Parathyroid adenoma (tissue), 2 donors: ENCODE measurements at regions not wholly inside any gene's neighbourhood (a gene's known extent, or its start where the extent isn't known, plus 50 kb on each side); places are given as distances from the start of the nearest gene placed in this dataset.

Experiments
- H2AFZ ChIP-seq: fragments of 300-600 bp; sonication (generic); one replicate; pipeline ENCODE4 v1.7.0; 2017; ENCODE audit warnings: antibody characterized with exemption, mild to moderate bottlenecking
- H3K27ac ChIP-seq: fragments of 300-600 bp; sonication (generic); one replicate; pipeline ENCODE4 v1.7.0; 2017
- H3K27me3 ChIP-seq: fragments of 300-600 bp; sonication (generic); one replicate; pipeline ENCODE4 v1.7.0; 2017; ENCODE audit warnings: low read length; ENCODE audit not compliant: control insufficient read depth, insufficient read depth
- H3K36me3 ChIP-seq: fragments of 300-600 bp; sonication (generic); one replicate; pipeline ENCODE4 v1.7.0; 2017; ENCODE audit warnings: low read length; ENCODE audit not compliant: control insufficient read depth, insufficient read depth
- H3K4me1 ChIP-seq: fragments of 300-600 bp; sonication (generic); one replicate; pipeline ENCODE4 v1.7.0; 2017; ENCODE audit warnings: control low read depth
- H3K4me2 ChIP-seq: fragments of 300-600 bp; sonication (generic); one replicate; pipeline ENCODE4 v1.7.0; 2017; ENCODE audit warnings: low read length
- H3K4me3 ChIP-seq: fragments of 300-600 bp; sonication (generic); one replicate; pipeline ENCODE4 v1.7.0; 2017; ENCODE audit warnings: low read depth, low read length
- H3K79me2 ChIP-seq: fragments of 300-600 bp; sonication (generic); one replicate; pipeline ENCODE4 v1.7.0; 2017; ENCODE audit warnings: control low read depth
- H3K9ac ChIP-seq: fragments of 300-600 bp; sonication (generic); one replicate; pipeline ENCODE4 v1.7.0; 2017; ENCODE audit warnings: mild to moderate bottlenecking
- H3K9me3 ChIP-seq: fragments of 300-600 bp; sonication (generic); one replicate; pipeline ENCODE4 v1.7.0; 2017; ENCODE audit warnings: low read length; ENCODE audit not compliant: control insufficient read depth
- CTCF ChIP-seq: fragments of 300-600 bp; sonication (generic); IDR thresholded peaks from one replicate; pipeline ENCODE4 v1.7.0; 2017; ENCODE audit warnings: antibody characterized with exemption, mild to moderate bottlenecking
- donor health status: primary hyperparathyroidism.

DNA sequence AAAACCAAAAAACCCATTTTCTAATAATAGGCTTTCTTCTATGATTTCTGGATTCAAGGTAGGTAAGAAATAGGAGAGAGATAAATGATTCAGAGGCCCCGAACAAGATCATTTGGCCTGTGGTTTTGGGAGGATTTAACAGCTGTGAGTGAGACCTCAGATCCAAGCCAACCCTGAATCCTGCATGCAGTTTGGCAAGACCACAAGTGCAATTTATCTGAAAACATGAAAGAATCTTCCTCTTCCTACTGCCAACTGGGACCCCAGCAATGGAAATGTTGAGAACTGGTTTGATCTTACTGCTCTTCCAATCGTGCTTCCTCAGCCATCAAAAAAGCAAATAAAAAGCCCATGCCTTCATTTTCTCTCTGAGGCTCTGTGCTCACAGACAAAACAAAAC lies 519.7 kb upstream of the TBX3 start:
- no peak for TF ChIP-seq CTCF
- H3K4me1 ChIP-seq = no peaks in the 10 kb centered on the region

GRCh38 chr12:115201966-115202365 lies 518.0 kb upstream of the TBX3 start:
- H3K27ac ChIP-seq = no peak overlapping the region
- H3K9me3 ChIP-seq = no peaks in the 10 kb centered on the region
- no peak overlapping the region for H3K4me2 ChIP-seq
- H3K79me2 ChIP-seq = no peaks in the 10 kb centered on the region
- H3K4me1 ChIP-seq = no peaks in the 10 kb centered on the region
- H3K9ac ChIP-seq = no peak overlapping the region
- H3K36me3 ChIP-seq = no peaks in the 10 kb centered on the region
- no peaks in the 10 kb centered on the region for H3K27me3 ChIP-seq
- H2AFZ ChIP-seq = no peak overlapping the region
- TF ChIP-seq CTCF = no peak
- H3K4me3 ChIP-seq = no peak overlapping the region

More for the DNA sequence above, 519.7 kb upstream of the TBX3 start:
- H3K27ac ChIP-seq = no peak overlapping the region
- H2AFZ ChIP-seq = no peak overlapping the region
- no peaks in the 10 kb centered on the region for H3K79me2 ChIP-seq
- H3K9me3 ChIP-seq = no peaks in the 10 kb centered on the region
- no peaks in the 10 kb centered on the region for H3K27me3 ChIP-seq
- no peak overlapping the region for H3K4me2 ChIP-seq
- no peak overlapping the region for H3K9ac ChIP-seq
- H3K36me3 ChIP-seq = no peaks in the 10 kb centered on the region
- no peak overlapping the region for H3K4me3 ChIP-seq

- H3K9ac ChIP-seq = no peak overlapping the region
- no peaks in the 10 kb centered on the region for H3K27me3 ChIP-seq
- H3K9me3 ChIP-seq = no peaks in the 10 kb centered on the region
- H3K27ac ChIP-seq = no peak overlapping the region
- H3K79me2 ChIP-seq = no peaks in the 10 kb centered on the region
- TF ChIP-seq CTCF = no peak
- no peak overlapping the region for H3K4me3 ChIP-seq
- H3K4me2 ChIP-seq = no peak overlapping the region
- no peaks in the 10 kb centered on the region for H3K36me3 ChIP-seq
- no peaks in the 10 kb centered on the region for H3K4me1 ChIP-seq
- no peak overlapping the region for H2AFZ ChIP-seq
Measured at GRCh38 chr12:115199831-115200230, 515.9 kb upstream of the TBX3 start.

- Histone ChIP-seq H3K27ac (no peak overlapping the region), H3K79me2 (no peaks in the 10 kb centered on the region), H3K4me2 (no peak overlapping the region), H3K27me3 (no peaks in the 10 kb centered on the region), H3K9me3 (no peaks in the 10 kb centered on the region), H3K9ac (no peak overlapping the region), H3K4me3 (no peak overlapping the region), H3K4me1 (no peaks in the 10 kb centered on the region), H2AFZ (no peak overlapping the region), H3K36me3 (no peaks in the 10 kb centered on the region)
- no peak for TF ChIP-seq CTCF
Measured at GRCh38 chr12:115194857-115195256, 510.9 kb upstream of the TBX3 start.

- no peaks in the 10 kb centered on the region for H3K9me3 ChIP-seq
- H3K36me3 ChIP-seq = no peaks in the 10 kb centered on the region
- no peak overlapping the region for H3K4me3 ChIP-seq
- no peak overlapping the region for H2AFZ ChIP-seq
- H3K4me2 ChIP-seq = no peak overlapping the region
- H3K79me2 ChIP-seq = no peaks in the 10 kb centered on the region
- no peak overlapping the region for H3K9ac ChIP-seq
- H3K27ac ChIP-seq = no peak overlapping the region
- no peaks in the 10 kb centered on the region for H3K4me1 ChIP-seq
- no peaks in the 10 kb centered on the region for H3K27me3 ChIP-seq
- no peak for TF ChIP-seq CTCF
Measured at GRCh38 chr12:115194448-115194847, 510.5 kb upstream of the TBX3 start.
